H9 (cell line): ENCODE measurements at regions not wholly inside any gene's neighbourhood (a gene's known extent, or its start where the extent isn't known, plus 50 kb on each side); places are given as distances from the start of the nearest gene placed in this dataset.

Source experiments
- DNase-seq: peaks from one replicate; pipeline ENCODE4 v3.0.0-alpha.2; 2017
- H2AFZ ChIP-seq: one replicate; pipeline ENCODE4 v1.6.1; 2013; ENCODE audit warnings: mild to moderate bottlenecking, low read length, control low read depth, moderate library complexity
- H2AK5ac ChIP-seq: 2 replicates; pipeline ENCODE4 v1.6.1; 2013; ENCODE audit warnings: low read length, control low read depth, mixed read lengths; ENCODE audit not compliant: insufficient read length
- H2BK120ac ChIP-seq: one replicate; pipeline ENCODE4 v1.6.1; 2013; ENCODE audit warnings: low read depth, mild to moderate bottlenecking, low read length, control low read depth, inconsistent platforms; ENCODE audit not compliant: poor library complexity, severe bottlenecking
- H2BK12ac ChIP-seq: 2 replicates; pipeline ENCODE4 v1.6.1; 2013; ENCODE audit warnings: low read length, control low read depth, mixed read lengths, low read depth; ENCODE audit not compliant: insufficient read length
- H2BK15ac ChIP-seq: 2 replicates; pipeline ENCODE4 v1.6.1; 2013; ENCODE audit warnings: low read depth, low read length, control low read depth
- H2BK20ac ChIP-seq: one replicate; pipeline ENCODE4 v1.6.1; 2013; ENCODE audit warnings: low read depth, mild to moderate bottlenecking, low read length, control low read depth, inconsistent platforms; ENCODE audit not compliant: poor library complexity, severe bottlenecking
- H2BK5ac ChIP-seq: 2 replicates; pipeline ENCODE4 v1.6.1; 2013; ENCODE audit warnings: low read length, control low read depth, mixed read lengths; ENCODE audit not compliant: insufficient read length
- H3K14ac ChIP-seq: 2 replicates; pipeline ENCODE4 v1.6.1; 2013; ENCODE audit warnings: low read length, control low read depth; ENCODE audit not compliant: insufficient read depth
- H3K18ac ChIP-seq: 2 replicates; pipeline ENCODE4 v1.6.1; 2013; ENCODE audit warnings: low read depth, mild to moderate bottlenecking, mixed read lengths, low read length, control low read depth; ENCODE audit not compliant: insufficient read length
- H3K23ac ChIP-seq: 2 replicates; pipeline ENCODE4 v1.6.1; 2013; ENCODE audit warnings: low read length, control low read depth, mixed read lengths, low read depth; ENCODE audit not compliant: insufficient read length
- H3K23me2 ChIP-seq: 2 replicates; pipeline ENCODE4 v1.6.1; 2013; ENCODE audit warnings: low read depth, mild to moderate bottlenecking, mixed read lengths, low read length, control low read depth; ENCODE audit not compliant: insufficient read length, poor library complexity, severe bottlenecking
- H3K27ac ChIP-seq: 2 replicates; pipeline ENCODE4 v1.5.1; 2013; ENCODE audit warnings: low read length, control low read depth, mixed read lengths, low read depth; ENCODE audit not compliant: insufficient read length
- H3K27me3 ChIP-seq: 2 replicates; pipeline ENCODE4 v1.6.1; 2013; ENCODE audit warnings: low read length, control low read depth, inconsistent platforms; ENCODE audit not compliant: insufficient read depth
- H3K4ac ChIP-seq: 2 replicates; pipeline ENCODE4 v1.6.1; 2013; ENCODE audit warnings: low read depth, mild to moderate bottlenecking, control low read depth, inconsistent platforms, low read length, moderate library complexity
- H3K4me1 ChIP-seq: 2 replicates; pipeline ENCODE4 v1.6.1; 2013; ENCODE audit warnings: low read length, control low read depth, inconsistent platforms; ENCODE audit not compliant: insufficient read depth
- H3K4me2 ChIP-seq: 2 replicates; pipeline ENCODE4 v1.6.1; 2013; ENCODE audit warnings: low read length, control low read depth, mixed read lengths; ENCODE audit not compliant: insufficient read length, insufficient read depth
- H3K56ac ChIP-seq: 2 replicates; pipeline ENCODE4 v1.6.1; 2013; ENCODE audit warnings: low read depth, mild to moderate bottlenecking, mixed read lengths, low read length, control low read depth; ENCODE audit not compliant: insufficient read length
- H3K79me1 ChIP-seq: 2 replicates; pipeline ENCODE4 v1.6.1; 2013; ENCODE audit warnings: low read depth, mild to moderate bottlenecking, moderate library complexity, low read length, control low read depth, inconsistent platforms; ENCODE audit not compliant: insufficient read depth, poor library complexity, severe bottlenecking
- H3K79me2 ChIP-seq: 2 replicates; pipeline ENCODE4 v1.6.1; 2013; ENCODE audit warnings: low read length, control low read depth, inconsistent platforms; ENCODE audit not compliant: insufficient read depth
- H3K9ac ChIP-seq: 2 replicates; pipeline ENCODE4 v1.6.1; 2013; ENCODE audit warnings: low read length, control low read depth, mixed read lengths; ENCODE audit not compliant: insufficient read length; ENCODE audit errors: extremely low read depth
- H3K9me3 ChIP-seq: one replicate; pipeline ENCODE4 v1.6.1; 2013; ENCODE audit warnings: low read depth, low read length, inconsistent platforms; ENCODE audit not compliant: control insufficient read depth
- H3T11ph ChIP-seq: one replicate; pipeline ENCODE4 v1.6.1; 2013; ENCODE audit warnings: mild to moderate bottlenecking, low read length, control low read depth, inconsistent platforms
- H4K20me1 ChIP-seq: one replicate; pipeline ENCODE4 v1.6.1; 2013; ENCODE audit not compliant: control insufficient read depth, insufficient read length, insufficient read depth
- H4K5ac ChIP-seq: 2 replicates; pipeline ENCODE4 v1.6.1; 2013; ENCODE audit warnings: low read depth, mild to moderate bottlenecking, mixed read lengths, low read length, control low read depth; ENCODE audit not compliant: insufficient read length
- H4K8ac ChIP-seq: replicated peaks from 2 replicates; pipeline ENCODE4 v1.6.1; 2013; ENCODE audit warnings: low read length, control low read depth, mixed read lengths, low read depth; ENCODE audit not compliant: insufficient read length
- H4K91ac ChIP-seq: 2 replicates; pipeline ENCODE4 v1.6.1; 2013; ENCODE audit warnings: low read depth, mild to moderate bottlenecking, moderate library complexity, mixed read lengths, low read length, control low read depth; ENCODE audit not compliant: insufficient read length
- H3K27ac Mint-ChIP-seq, 3 experiments: 2 replicates in 2 of 3; 3 replicates in 1 of 3; pipeline ENCODE4 v1.8.0; 2020 to 2021; ENCODE audit warnings: mixed read lengths in 3 of 3, mild to moderate bottlenecking in 1 of 3, moderate library complexity in 1 of 3
- H3K27me3 Mint-ChIP-seq: 2 replicates; pipeline ENCODE4 v1.8.0; 2021; ENCODE audit warnings: low read depth, mild to moderate bottlenecking, moderate library complexity, mixed read lengths
- H3K36me3 Mint-ChIP-seq, 3 experiments: 2 replicates in 2 of 3; 3 replicates in 1 of 3; pipeline ENCODE4 v1.8.0; 2020 to 2021; ENCODE audit warnings: low read depth in 3 of 3, mixed read lengths in 3 of 3; ENCODE audit not compliant: insufficient read depth in 1 of 3
- H3K4me1 Mint-ChIP-seq, 2 experiments: 2 replicates each; pipeline ENCODE4 v1.8.0; 2020; ENCODE audit warnings: mixed read lengths in 2 of 2
- H3K4me3 Mint-ChIP-seq, 2 experiments: 2 replicates in 1 of 2; 3 replicates in 1 of 2; pipeline ENCODE4 v1.8.0; 2020 to 2021; ENCODE audit warnings: mild to moderate bottlenecking in 2 of 2, mixed read lengths in 2 of 2, moderate library complexity in 1 of 2
- H3K9me3 Mint-ChIP-seq, 2 experiments: 2 replicates in 1 of 2; 3 replicates in 1 of 2; pipeline ENCODE4 v1.8.0; 2020; ENCODE audit warnings: mild to moderate bottlenecking in 2 of 2, mixed read lengths in 2 of 2, moderate library complexity in 1 of 2
- WGBS: extraction: QIAGEN DNeasy Blood & Tissue Kit; methylation state at CpG from one replicate; pipeline ENCODE4 v1.1.7; 2013; ENCODE audit warnings: missing lambda C conversion rate, low lambda C conversion rate, mixed read lengths; ENCODE audit not compliant: insufficient read length; ENCODE audit errors: extremely low coverage; 5-methylcytosine and 5-hydroxymethylcytosine counted together
- TF ChIP-seq, protein P1 (sequence below): fragments of 200-600 bp; sonication (generic); conservative IDR thresholded peaks from 3 replicates; pipeline ENCODE4 v1.8.0; 2021; ENCODE audit warnings: antibody characterized with exemption, mild to moderate bottlenecking

DNA sequence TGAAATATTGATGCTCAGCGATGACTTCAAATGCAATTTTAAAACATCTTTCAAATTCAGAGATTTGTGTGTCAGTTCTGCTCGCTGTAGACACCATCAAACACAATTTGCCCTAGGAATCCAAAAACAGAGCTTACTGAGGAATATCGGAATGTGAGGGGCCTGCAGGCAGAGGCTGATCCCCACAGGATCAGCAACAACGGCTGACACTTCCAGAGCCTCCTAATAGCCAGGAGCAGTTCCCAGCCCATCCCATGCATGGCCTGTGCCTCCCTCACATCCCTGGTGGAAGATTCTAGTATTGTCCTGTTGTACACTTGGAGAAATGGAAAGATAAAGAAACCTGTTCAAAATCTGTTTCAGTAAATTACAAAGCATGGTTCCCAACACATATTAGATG lies 129.7 kb upstream of the VWC2 start:
- Mint-ChIP-seq H3K36me3 (no peaks in the 10 kb centered on the region; a peak in 3 of 7 replicates), H3K4me3 (no peak overlapping the region), H3K27me3 (no peaks in the 10 kb centered on the region), H3K27ac (no peak overlapping the region), H3K9me3 (peaks cover 7 to 10% of the 10 kb centered on the region in 2 experiments; a peak in 4 of 5 replicates), H3K4me1 (peaks cover 15 to 20% of the 10 kb centered on the region in 2 experiments)
- H3K4me1 ChIP-seq: no peaks in the 10 kb centered on the region
- H3K14ac ChIP-seq: no peak overlapping the region
- no peak overlapping the region for H2AFZ ChIP-seq
- H2BK20ac ChIP-seq: no peak overlapping the region
- H4K5ac ChIP-seq: no peak overlapping the region
- no peak overlapping the region for H2BK5ac ChIP-seq
- H3K56ac ChIP-seq: no peak overlapping the region
- no peak overlapping the region for H4K8ac ChIP-seq
- no peak overlapping the region for H3K23ac ChIP-seq
- H3K23me2 ChIP-seq: no peaks in the 10 kb centered on the region
- TF ChIP-seq, protein P1, sequence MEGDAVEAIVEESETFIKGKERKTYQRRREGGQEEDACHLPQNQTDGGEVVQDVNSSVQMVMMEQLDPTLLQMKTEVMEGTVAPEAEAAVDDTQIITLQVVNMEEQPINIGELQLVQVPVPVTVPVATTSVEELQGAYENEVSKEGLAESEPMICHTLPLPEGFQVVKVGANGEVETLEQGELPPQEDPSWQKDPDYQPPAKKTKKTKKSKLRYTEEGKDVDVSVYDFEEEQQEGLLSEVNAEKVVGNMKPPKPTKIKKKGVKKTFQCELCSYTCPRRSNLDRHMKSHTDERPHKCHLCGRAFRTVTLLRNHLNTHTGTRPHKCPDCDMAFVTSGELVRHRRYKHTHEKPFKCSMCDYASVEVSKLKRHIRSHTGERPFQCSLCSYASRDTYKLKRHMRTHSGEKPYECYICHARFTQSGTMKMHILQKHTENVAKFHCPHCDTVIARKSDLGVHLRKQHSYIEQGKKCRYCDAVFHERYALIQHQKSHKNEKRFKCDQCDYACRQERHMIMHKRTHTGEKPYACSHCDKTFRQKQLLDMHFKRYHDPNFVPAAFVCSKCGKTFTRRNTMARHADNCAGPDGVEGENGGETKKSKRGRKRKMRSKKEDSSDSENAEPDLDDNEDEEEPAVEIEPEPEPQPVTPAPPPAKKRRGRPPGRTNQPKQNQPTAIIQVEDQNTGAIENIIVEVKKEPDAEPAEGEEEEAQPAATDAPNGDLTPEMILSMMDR: no peak
- no peak overlapping the region for H3K27ac ChIP-seq
- no peaks in the 10 kb centered on the region for H3K79me1 ChIP-seq
- H4K20me1 ChIP-seq: no peaks in the 10 kb centered on the region
- no peak overlapping the region for H4K91ac ChIP-seq
- no peak overlapping the region for H3T11ph ChIP-seq
- H3K18ac ChIP-seq: no peak overlapping the region
- no peak overlapping the region for H3K4me2 ChIP-seq
- no peak overlapping the region for H3K4ac ChIP-seq
- no peak overlapping the region for H2BK120ac ChIP-seq
- no peak overlapping the region for H2AK5ac ChIP-seq
- no peak for DNase-seq
- no CpG with 5 or more reads among the region's 4 CpGs for WGBS
- no peak overlapping the region for H2BK15ac ChIP-seq
- no peaks in the 10 kb centered on the region for H3K79me2 ChIP-seq
- H3K9ac ChIP-seq: no peak overlapping the region
- no peak overlapping the region for H2BK12ac ChIP-seq
- no peaks in the 10 kb centered on the region for H3K9me3 ChIP-seq
- H3K27me3 ChIP-seq: no peaks in the 10 kb centered on the region
